GM23338 (cell line): ENCODE measurements at regions not wholly inside any gene's neighbourhood (a gene's known extent, or its start where the extent isn't known, plus 50 kb on each side); places are given as distances from the start of the nearest gene placed in this dataset.

Experiments
- ATAC-seq: fragments of 200-7000 bp; cut with Tn5 transposase; 3 replicates; pipeline ENCODE4 v1.9.1; 2020
- DNase-seq: peaks from one replicate; pipeline ENCODE4 v3.0.0-alpha.2; 2015; ENCODE audit warnings: low spot score
- H2AFZ ChIP-seq: fragments of 200-600 bp; sonication (generic); 2 replicates; pipeline ENCODE4 v1.8.0; 2016; ENCODE audit warnings: antibody characterized with exemption, mild to moderate bottlenecking, moderate library complexity
- H3F3A ChIP-seq: fragments of 200-600 bp; sonication (generic); replicated peaks from 2 replicates; pipeline ENCODE4 v1.8.0; 2017; ENCODE audit warnings: antibody characterized with exemption, mixed run types, low read depth
- H3K27ac ChIP-seq: fragments of 200-600 bp; sonication (generic); 2 replicates; pipeline ENCODE4 v1.6.1; 2016; ENCODE audit warnings: low read depth
- H3K27me3 ChIP-seq: fragments of 200-600 bp; sonication (generic); 2 replicates; pipeline ENCODE4 v1.8.0; 2016; ENCODE audit warnings: mild to moderate bottlenecking, mixed run types, moderate library complexity; ENCODE audit not compliant: insufficient read depth
- H3K36me3 ChIP-seq: fragments of 200-600 bp; sonication (generic); 2 replicates; pipeline ENCODE4 v1.8.0; 2016; ENCODE audit warnings: mild to moderate bottlenecking; ENCODE audit not compliant: insufficient read depth
- H3K4me1 ChIP-seq: fragments of 200-600 bp; sonication (generic); 2 replicates; pipeline ENCODE4 v1.8.0; 2016; ENCODE audit warnings: mild to moderate bottlenecking, moderate library complexity; ENCODE audit not compliant: insufficient read depth
- H3K4me2 ChIP-seq: fragments of 200-600 bp; sonication (generic); 2 replicates; pipeline ENCODE4 v1.7.1; 2017; ENCODE audit warnings: mixed run types
- H3K4me3 ChIP-seq: fragments of 200-600 bp; sonication (generic); 2 replicates; pipeline ENCODE4 v1.6.1; 2016; ENCODE audit warnings: mixed run types
- H3K79me2 ChIP-seq: fragments of 200-600 bp; sonication (generic); replicated peaks from 2 replicates; pipeline ENCODE4 v1.8.0; 2017; ENCODE audit warnings: mild to moderate bottlenecking; ENCODE audit not compliant: insufficient read depth
- H3K9me2 ChIP-seq: fragments of 200-600 bp; sonication (generic); 2 replicates; pipeline ENCODE4 v1.8.0; 2017; ENCODE audit not compliant: insufficient read depth
- H4K20me1 ChIP-seq: fragments of 200-600 bp; sonication (generic); replicated peaks from 2 replicates; pipeline ENCODE4 v1.8.0; 2017; ENCODE audit warnings: mild to moderate bottlenecking; ENCODE audit not compliant: insufficient read depth
- H3K27ac Mint-ChIP-seq: 2 replicates; pipeline ENCODE4 v1.8.0; 2020; ENCODE audit warnings: inconsistent platforms, mild to moderate bottlenecking, moderate library complexity, mixed read lengths
- H3K27me3 Mint-ChIP-seq: 3 replicates; pipeline ENCODE4 v1.8.0; 2022; ENCODE audit warnings: low read depth, mild to moderate bottlenecking, moderate library complexity, mixed read lengths, inconsistent platforms; ENCODE audit not compliant: insufficient read depth, poor library complexity
- H3K36me3 Mint-ChIP-seq: 3 replicates; pipeline ENCODE4 v1.8.0; 2021; ENCODE audit warnings: low read depth, mild to moderate bottlenecking, inconsistent platforms, moderate library complexity, mixed read lengths
- H3K4me1 Mint-ChIP-seq: 3 replicates; pipeline ENCODE4 v1.8.0; 2020; ENCODE audit warnings: mild to moderate bottlenecking, inconsistent platforms, mixed read lengths
- H3K4me3 Mint-ChIP-seq: 3 replicates; pipeline ENCODE4 v1.8.0; 2021; ENCODE audit warnings: moderate library complexity, mild to moderate bottlenecking, inconsistent platforms, mixed read lengths
- H3K9me3 Mint-ChIP-seq: 3 replicates; pipeline ENCODE4 v1.8.0; 2020; ENCODE audit warnings: moderate library complexity, mild to moderate bottlenecking, inconsistent platforms, mixed read lengths
- CREB1 ChIP-seq: fragments of 250-450 bp; sonication (Bioruptor Pico); IDR thresholded peaks from 2 replicates; pipeline ENCODE4 v1.5.0; 2020; ENCODE audit warnings: low read depth, mild to moderate bottlenecking, moderate library complexity
- CTCF ChIP-seq, 2 experiments: fragments of 200-600 bp in 1 of 2; sonication (generic) in 1 of 2; conservative IDR thresholded peaks; 2 replicates each; pipeline versions ENCODE4 v1.5.1 to v1.6.1; 2016 to 2017; ENCODE audit warnings: antibody characterized with exemption in 2 of 2, low read depth in 2 of 2, mild to moderate bottlenecking in 2 of 2, moderate library complexity in 1 of 2
- ETS1 ChIP-seq: IDR thresholded peaks from 2 replicates; pipeline ENCODE4 v1.6.1; 2016; ENCODE audit warnings: antibody characterized with exemption
- EZH2 ChIP-seq: fragments of 200-600 bp; sonication (generic); IDR thresholded peaks from one replicate; pipeline ENCODE4 v1.8.0; 2017; ENCODE audit warnings: antibody characterized with exemption, mild to moderate bottlenecking, low read depth; ENCODE audit not compliant: unreplicated experiment
- EZH2phosphoT487 ChIP-seq: fragments of 200-600 bp; sonication (generic); IDR thresholded peaks from one replicate; pipeline ENCODE4 v1.8.1; 2018; ENCODE audit warnings: antibody characterized with exemption; ENCODE audit not compliant: unreplicated experiment
- JUNB ChIP-seq: IDR thresholded peaks from one replicate; pipeline ENCODE4 v1.6.1; 2016; ENCODE audit warnings: antibody characterized with exemption; ENCODE audit not compliant: unreplicated experiment
- NANOG ChIP-seq: IDR thresholded peaks from 2 replicates; pipeline ENCODE4 v1.6.1; 2016; ENCODE audit warnings: antibody characterized with exemption, borderline replicate concordance
- POLR2AphosphoS5 ChIP-seq: IDR thresholded peaks from 2 replicates; pipeline ENCODE4 v1.6.1; 2016; ENCODE audit warnings: antibody characterized with exemption, low read depth
- REST ChIP-seq: IDR thresholded peaks from one replicate; pipeline ENCODE4 v1.6.1; 2018; ENCODE audit warnings: antibody characterized with exemption; ENCODE audit not compliant: unreplicated experiment
- STAT1 ChIP-seq: IDR thresholded peaks from one replicate; pipeline ENCODE4 v1.6.1; 2016; ENCODE audit warnings: antibody characterized with exemption; ENCODE audit not compliant: unreplicated experiment
- ZNF114 ChIP-seq: fragments of 250-450 bp; sonication (Bioruptor Pico); IDR thresholded peaks from 2 replicates; pipeline ENCODE4 v1.5.0; 2020; ENCODE audit warnings: mild to moderate bottlenecking, moderate library complexity
- ZNF331 ChIP-seq: fragments of 250-450 bp; sonication (Bioruptor Pico); IDR thresholded peaks from 2 replicates; pipeline ENCODE4 v1.5.0; 2020; ENCODE audit warnings: low read depth, mild to moderate bottlenecking, moderate library complexity
- ZNF462 ChIP-seq: fragments of 250-450 bp; sonication (Bioruptor Pico); IDR thresholded peaks from 2 replicates; pipeline ENCODE4 v1.5.0; 2020; ENCODE audit warnings: mild to moderate bottlenecking, moderate library complexity

GRCh38 chr12:92080911-92081285 lies 64.7 kb downstream of the BTG1 start:
- H3K27ac Mint-ChIP-seq: no peak overlapping the region
- Histone ChIP-seq H3F3A (no peaks in the 10 kb centered on the region), H3K9me2 (no peaks in the 10 kb centered on the region; the same call in 1 of the 2 replicates), H3K79me2 (no peaks in the 10 kb centered on the region), H3K4me3 (no peak overlapping the region), H3K4me2 (no peak overlapping the region), H3K27ac (no peak overlapping the region), H2AFZ (no peak overlapping the region), H3K36me3 (no peaks in the 10 kb centered on the region), H3K27me3 (no peaks in the 10 kb centered on the region), H3K4me1 (no peaks in the 10 kb centered on the region), H4K20me1 (no peaks in the 10 kb centered on the region)
- no peaks in the 10 kb centered on the region for H3K36me3 Mint-ChIP-seq
- ATAC-seq: no peak
- TF ChIP-seq REST (no peak), ETS1 (no peak), EZH2phosphoT487 (no peak), POLR2AphosphoS5 (no peak), CTCF (conservative IDR thresholded peaks at IDR 0.05; ENCODE audit: low read depth in 2 of 2) (no peak), EZH2 (no peak), JUNB (no peak), ZNF331 (CRISPR knock-in tag) (no peak), STAT1 (no peak), ZNF114 (CRISPR knock-in tag) (no peak), NANOG (no peak), ZNF462 (CRISPR knock-in tag) (no peak), CREB1 (CRISPR knock-in tag) (no peak)
- no peaks in the 10 kb centered on the region for H3K27me3 Mint-ChIP-seq
- no peaks in the 10 kb centered on the region; the same call in 2 of the 3 replicates for H3K4me1 Mint-ChIP-seq
- H3K9me3 Mint-ChIP-seq: no peaks in the 10 kb centered on the region
- DNase-seq: no peak
- no peak overlapping the region for H3K4me3 Mint-ChIP-seq
